ENCODE measurements at regions not wholly inside any gene's neighbourhood (a gene's known extent, or its start where the extent isn't known, plus 50 kb on each side); places are given as distances from the start of the nearest gene placed in this dataset.

DNA sequence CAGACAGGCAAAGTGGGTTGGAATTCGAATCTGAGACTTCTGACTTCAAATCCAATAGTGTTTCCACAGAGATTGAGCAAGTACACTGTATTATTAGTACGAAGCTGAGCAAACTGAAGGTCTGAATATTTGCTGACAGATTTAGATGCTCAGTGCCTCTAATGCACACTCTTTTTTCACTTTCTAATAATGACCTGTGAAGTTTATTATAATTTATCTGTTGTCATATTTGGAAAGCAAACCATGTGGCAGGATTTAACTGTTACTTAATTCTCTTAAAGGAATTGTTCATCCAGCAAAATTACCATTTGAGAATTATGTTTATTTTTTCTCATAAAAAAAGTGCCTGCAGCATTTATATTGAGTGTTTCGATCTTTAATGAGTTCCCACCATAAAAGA, 277.3 kb downstream of the DMRT2 start:
- TF ChIP-seq EZH2 (IDR thresholded peaks at IDR 0.05; ENCODE audit: low read length) (no peak), CTCF (optimal IDR thresholded peaks at IDR 0.05 in 1 of 3, IDR thresholded peaks at IDR 0.05 in 1 of 3, conservative IDR thresholded peaks at IDR 0.05 in 1 of 3; ENCODE audit: extremely low read depth in 1 of 3, insufficient read depth in 2 of 3, low read length in 3 of 3) (no peak)
